Astrocyte (in vitro differentiated cells and primary cell): ENCODE measurements at regions not wholly inside any gene's neighbourhood (a gene's known extent, or its start where the extent isn't known, plus 50 kb on each side); places are given as distances from the start of the nearest gene placed in this dataset.

Experiments used
- CTCF ChIP-seq: IDR thresholded peaks from 2 replicates; pipeline ENCODE4 v1.5.1; 2011; ENCODE audit warnings: low read depth, mild to moderate bottlenecking, inconsistent platforms, low read length, moderate library complexity; ENCODE audit not compliant: insufficient read depth
- EZH2 ChIP-seq: IDR thresholded peaks from 2 replicates; pipeline ENCODE4 v1.6.1; 2012; ENCODE audit warnings: mild to moderate bottlenecking, low read length, inconsistent platforms; ENCODE audit not compliant: insufficient read depth

GRCh38 chr3:23071296-23071695 lies 131.8 kb upstream of the UBE2E2 start:
- TF ChIP-seq CTCF (no peak), EZH2 (no peak)
